ENCODE measurements at regions not wholly inside any gene's neighbourhood (a gene's known extent, or its start where the extent isn't known, plus 50 kb on each side); places are given as distances from the start of the nearest gene placed in this dataset.

- Histone ChIP-seq H4K8ac (replicated peaks; ENCODE audit: insufficient read length, low read depth, low read length) (no peak overlapping the region), H3K9ac (ENCODE audit: extremely low read depth, insufficient read length, low read length) (no peak overlapping the region), H3K4ac (ENCODE audit: low read depth, low read length) (no peak overlapping the region), H3K79me2 (ENCODE audit: insufficient read depth, low read length) (no peaks in the 10 kb centered on the region), H3K27ac (ENCODE audit: insufficient read length, low read depth, low read length) (no peak overlapping the region), H3K14ac (ENCODE audit: insufficient read depth, low read length) (no peak overlapping the region), H2BK120ac (ENCODE audit: low read depth, low read length, poor library complexity, severe bottlenecking) (no peak overlapping the region), H2AK5ac (ENCODE audit: insufficient read length, low read length) (no peak overlapping the region), H2BK20ac (ENCODE audit: low read depth, low read length, poor library complexity, severe bottlenecking) (no peak overlapping the region), H4K20me1 (ENCODE audit: control insufficient read depth, insufficient read depth, insufficient read length) (no peaks in the 10 kb centered on the region), H3K4me1 (ENCODE audit: insufficient read depth, low read length) (no peaks in the 10 kb centered on the region), H3K27me3 (ENCODE audit: insufficient read depth, low read length) (no peaks in the 10 kb centered on the region), H3T11ph (ENCODE audit: low read length) (no peak overlapping the region), H4K5ac (ENCODE audit: insufficient read length, low read depth, low read length) (no peak overlapping the region), H2AFZ (ENCODE audit: low read length) (no peak overlapping the region), H3K79me1 (ENCODE audit: insufficient read depth, low read depth, low read length, poor library complexity, severe bottlenecking) (no peaks in the 10 kb centered on the region), H2BK12ac (ENCODE audit: insufficient read length, low read depth, low read length) (no peak overlapping the region), H3K9me3 (ENCODE audit: control insufficient read depth, low read depth, low read length) (peaks cover 7% of the 10 kb centered on the region), H4K91ac (ENCODE audit: insufficient read length, low read depth, low read length) (no peak overlapping the region), H3K4me2 (ENCODE audit: insufficient read depth, insufficient read length, low read length) (no peak overlapping the region), H3K23me2 (ENCODE audit: insufficient read length, low read depth, low read length, poor library complexity, severe bottlenecking) (no peaks in the 10 kb centered on the region), H2BK5ac (ENCODE audit: insufficient read length, low read length) (no peak overlapping the region), H3K56ac (ENCODE audit: insufficient read length, low read depth, low read length) (no peak overlapping the region), H3K23ac (ENCODE audit: insufficient read length, low read depth, low read length) (no peak overlapping the region), H3K18ac (ENCODE audit: insufficient read length, low read depth, low read length) (no peak overlapping the region), H2BK15ac (ENCODE audit: low read depth, low read length) (no peak overlapping the region)
- DNase-seq = no peak
- Mint-ChIP-seq H3K27ac (no peak overlapping the region), H3K4me1 (peaks cover 17 to 20% of the 10 kb centered on the region in 2 experiments), H3K9me3 (peaks cover 28 to 33% of the 10 kb centered on the region in 2 experiments), H3K4me3 (no peak overlapping the region), H3K36me3 (ENCODE audit: insufficient read depth in 1 of 3, low read depth in 3 of 3) (peaks cover 3 to 39% (median 21%) of the 10 kb centered on the region in 3 experiments; a peak in 6 of 7 replicates), H3K27me3 (ENCODE audit: low read depth) (peaks cover 16% of the 10 kb centered on the region)
- WGBS (ENCODE audit: extremely low coverage, insufficient read length, low lambda C conversion rate) = no CpG with 5 or more reads among the region's 2 CpGs
- TF ChIP-seq CTCF (conservative IDR thresholded peaks at IDR 0.05) = no peak
These were observed 83.1 kb upstream of the RFLNA start for GRCh38 chr12:124211753-124212152.

Data from H9 (cell line).